ENCODE measurements at regions not wholly inside any gene's neighbourhood (a gene's known extent, or its start where the extent isn't known, plus 50 kb on each side); places are given as distances from the start of the nearest gene placed in this dataset.

GRCh38 chr1:212182579-212182978 is 102.6 kb upstream of the PPP2R5A start:
- H3K9me3 ChIP-seq: no peaks in the 10 kb centered on the region
- TF ChIP-seq EP300 (IDR thresholded peaks at IDR 0.05) (no peak), POLR2A (IDR thresholded peaks at IDR 0.05) (no peak), CTCF (IDR thresholded peaks at IDR 0.05) (no peak), POLR2AphosphoS5 (IDR thresholded peaks at IDR 0.05) (no peak)
- no peak overlapping the region for H3K4me3 ChIP-seq
- DNase-seq (ENCODE audit: low spot score in 2 of 2): no peak
- H3K27ac ChIP-seq: no peak overlapping the region
- H3K4me1 ChIP-seq: peaks cover 4% of the 10 kb centered on the region
- WGBS: 89% methylated on average over 3 of the region's 3 CpGs
- H3K27me3 ChIP-seq: no peaks in the 10 kb centered on the region
- H3K36me3 ChIP-seq: no peaks in the 10 kb centered on the region

- DNase-seq (ENCODE audit: low spot score in 2 of 2): no peak
- TF ChIP-seq EP300 (IDR thresholded peaks at IDR 0.05): no peak
- no peak for TF ChIP-seq POLR2A (IDR thresholded peaks at IDR 0.05)
- no peak for TF ChIP-seq CTCF (IDR thresholded peaks at IDR 0.05)
- no peak for TF ChIP-seq POLR2AphosphoS5 (IDR thresholded peaks at IDR 0.05)
- Histone ChIP-seq H3K9me3 (no peaks in the 10 kb centered on the region), H3K27me3 (no peaks in the 10 kb centered on the region), H3K4me1 (peaks cover 12% of the 10 kb centered on the region), H3K27ac (no peak overlapping the region), H3K4me3 (no peak overlapping the region), H3K36me3 (no peaks in the 10 kb centered on the region)
- WGBS: 68% methylated on average over 8 of the region's 8 CpGs
These were observed 98.6 kb upstream of the PPP2R5A start for GRCh38 chr1:212186427-212187207.

GRCh38 chr1:212188599-212189351 is 96.4 kb upstream of the PPP2R5A start:
- no peak for DNase-seq (ENCODE audit: low spot score in 2 of 2)
- Histone ChIP-seq H3K9me3 (no peaks in the 10 kb centered on the region), H3K27ac (no peak overlapping the region), H3K27me3 (no peaks in the 10 kb centered on the region), H3K36me3 (no peaks in the 10 kb centered on the region), H3K4me1 (peaks cover 12% of the 10 kb centered on the region), H3K4me3 (no peak overlapping the region)
- TF ChIP-seq POLR2A (IDR thresholded peaks at IDR 0.05) (no peak), EP300 (IDR thresholded peaks at IDR 0.05) (no peak), CTCF (IDR thresholded peaks at IDR 0.05) (no peak), POLR2AphosphoS5 (IDR thresholded peaks at IDR 0.05) (no peak)
- 66% methylated on average over 6 of the region's 6 CpGs for WGBS

GRCh38 chr1:212189352-212189738 is 95.9 kb upstream of the PPP2R5A start:
- 65% methylated on average over 2 of the region's 3 CpGs for WGBS

More at GRCh38 chr1:212189352-212189738, 95.9 kb upstream of the PPP2R5A start:
- Histone ChIP-seq H3K4me1 (peaks cover 12% of the 10 kb centered on the region), H3K4me3 (no peak overlapping the region), H3K27ac (no peak overlapping the region), H3K27me3 (no peaks in the 10 kb centered on the region), H3K9me3 (no peaks in the 10 kb centered on the region), H3K36me3 (no peaks in the 10 kb centered on the region)
- DNase-seq (ENCODE audit: low spot score in 2 of 2): no peak
- no peak for TF ChIP-seq CTCF (IDR thresholded peaks at IDR 0.05)
- no peak for TF ChIP-seq POLR2A (IDR thresholded peaks at IDR 0.05)
- no peak for TF ChIP-seq POLR2AphosphoS5 (IDR thresholded peaks at IDR 0.05)
- no peak for TF ChIP-seq EP300 (IDR thresholded peaks at IDR 0.05)
